ENCODE measurements at regions not wholly inside any gene's neighbourhood (a gene's known extent, or its start where the extent isn't known, plus 50 kb on each side); places are given as distances from the start of the nearest gene placed in this dataset.

GRCh38 chr14:31993521-31993951 is 83.6 kb upstream of the ARHGAP5 start:
- Histone ChIP-seq H3F3A (ENCODE audit: insufficient read depth) (no peaks in the 10 kb centered on the region), H2AFZ (ENCODE audit: low read depth, low read length, severe bottlenecking) (no peak overlapping the region), H3K4me3 (ENCODE audit: insufficient read depth, low read length, poor library complexity, severe bottlenecking) (no peak overlapping the region)

DNA sequence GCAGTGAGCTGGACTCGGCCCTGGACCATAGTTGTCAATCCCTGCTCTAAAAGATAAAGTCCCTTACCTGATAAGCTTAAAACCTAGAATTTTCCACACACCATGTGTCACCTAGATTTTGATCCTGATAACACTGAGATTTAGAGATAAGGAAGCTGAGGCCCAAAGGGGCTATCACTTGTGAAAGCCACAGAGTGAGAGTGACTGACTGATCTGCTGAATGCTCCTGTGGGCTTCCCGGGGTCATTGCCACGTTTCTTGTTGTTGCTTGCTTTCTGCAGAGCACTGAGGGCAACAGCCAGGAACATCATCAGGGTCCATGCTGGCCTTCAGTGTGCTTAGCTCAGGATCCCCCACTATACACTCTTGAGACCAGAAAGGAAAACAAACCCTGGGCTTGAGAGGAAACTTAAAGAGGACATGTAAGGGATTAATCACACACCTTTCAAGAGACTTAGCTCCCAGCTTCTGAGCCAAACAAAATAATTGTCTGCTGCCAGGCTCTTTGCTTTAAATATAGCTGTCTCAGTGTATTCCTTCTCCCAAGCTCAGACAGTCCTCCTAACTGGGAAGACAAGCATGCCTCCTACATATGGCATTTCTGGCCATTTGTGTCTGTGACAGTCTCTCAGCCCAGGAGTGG is 82.6 kb upstream of the ARHGAP5 start:
- TF ChIP-seq CTCF (IDR thresholded peaks at IDR 0.05; ENCODE audit: insufficient read depth, low read length, poor library complexity, severe bottlenecking): no peak
- TF ChIP-seq EZH2phosphoT487 (conservative IDR thresholded peaks at IDR 0.05; ENCODE audit: low read length): no peak
- Histone ChIP-seq H3K27me3 (ENCODE audit: low read length) (no peaks in the 10 kb centered on the region), H2AFZ (ENCODE audit: low read depth, low read length, severe bottlenecking) (no peak overlapping the region), H3K4me2 (ENCODE audit: low read depth, low read length, poor library complexity, severe bottlenecking) (no peak overlapping the region), H3K27ac (ENCODE audit: low read depth, low read length) (no peak overlapping the region), H3K36me3 (ENCODE audit: low read length) (no peaks in the 10 kb centered on the region), H3K9me2 (replicated peaks; ENCODE audit: insufficient read depth, low read length) (no peaks in the 10 kb centered on the region), H3F3A (ENCODE audit: insufficient read depth) (no peaks in the 10 kb centered on the region), H4K20me1 (ENCODE audit: low read depth, low read length) (no peaks in the 10 kb centered on the region), H3K4me3 (ENCODE audit: insufficient read depth, low read length, poor library complexity, severe bottlenecking) (no peak overlapping the region), H3K9ac (ENCODE audit: low read length) (no peak overlapping the region), H3K79me2 (ENCODE audit: insufficient read depth, low read length) (no peaks in the 10 kb centered on the region), H3K9me3 (ENCODE audit: insufficient read depth, low read length) (no peaks in the 10 kb centered on the region)

More at GRCh38 chr14:31993521-31993951, 83.6 kb upstream of the ARHGAP5 start:
- Histone ChIP-seq H3K27ac (ENCODE audit: low read depth, low read length) (no peak overlapping the region), H3K27me3 (ENCODE audit: low read length) (no peaks in the 10 kb centered on the region), H3K36me3 (ENCODE audit: low read length) (no peaks in the 10 kb centered on the region), H3K9me3 (ENCODE audit: insufficient read depth, low read length) (no peaks in the 10 kb centered on the region), H3K79me2 (ENCODE audit: insufficient read depth, low read length) (no peaks in the 10 kb centered on the region), H3K9ac (ENCODE audit: low read length) (no peak overlapping the region), H4K20me1 (ENCODE audit: low read depth, low read length) (no peaks in the 10 kb centered on the region), H3K9me2 (replicated peaks; ENCODE audit: insufficient read depth, low read length) (no peaks in the 10 kb centered on the region), H3K4me2 (ENCODE audit: low read depth, low read length, poor library complexity, severe bottlenecking) (no peak overlapping the region)
- no peak for TF ChIP-seq EZH2phosphoT487 (conservative IDR thresholded peaks at IDR 0.05; ENCODE audit: low read length)
- no peak for TF ChIP-seq CTCF (IDR thresholded peaks at IDR 0.05; ENCODE audit: insufficient read depth, low read length, poor library complexity, severe bottlenecking)

DNA sequence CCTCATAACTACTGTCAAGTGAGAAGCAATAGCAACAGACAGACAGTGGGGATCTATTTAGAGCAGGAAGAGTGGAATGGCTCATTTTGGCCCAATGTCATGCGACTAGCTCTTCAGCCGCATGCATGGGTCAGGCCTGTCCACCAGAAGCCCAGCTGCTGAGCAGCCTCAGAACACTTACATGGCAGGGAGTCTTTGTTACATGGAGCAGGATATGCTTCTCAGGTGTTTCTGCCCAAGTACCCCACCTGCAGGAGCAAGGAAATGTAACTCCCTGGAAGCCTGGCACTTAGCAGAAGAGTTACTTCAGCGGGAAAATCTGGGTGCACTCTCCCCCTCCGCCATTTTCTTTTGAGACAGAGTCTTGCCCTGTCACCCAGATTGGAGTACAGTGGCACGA is 73.5 kb upstream of the ARHGAP5 start:
- Histone ChIP-seq H2AFZ (ENCODE audit: low read depth, low read length, severe bottlenecking) (no peak overlapping the region), H3K9me2 (replicated peaks; ENCODE audit: insufficient read depth, low read length) (no peaks in the 10 kb centered on the region), H3K27ac (ENCODE audit: low read depth, low read length) (no peak overlapping the region), H3K36me3 (ENCODE audit: low read length) (no peaks in the 10 kb centered on the region), H3F3A (ENCODE audit: insufficient read depth) (no peaks in the 10 kb centered on the region), H3K9ac (ENCODE audit: low read length) (no peak overlapping the region), H3K9me3 (ENCODE audit: insufficient read depth, low read length) (no peaks in the 10 kb centered on the region), H3K4me3 (ENCODE audit: insufficient read depth, low read length, poor library complexity, severe bottlenecking) (no peak overlapping the region), H4K20me1 (ENCODE audit: low read depth, low read length) (no peaks in the 10 kb centered on the region), H3K27me3 (ENCODE audit: low read length) (no peaks in the 10 kb centered on the region), H3K4me2 (ENCODE audit: low read depth, low read length, poor library complexity, severe bottlenecking) (no peak overlapping the region), H3K79me2 (ENCODE audit: insufficient read depth, low read length) (no peaks in the 10 kb centered on the region)
- TF ChIP-seq CTCF (IDR thresholded peaks at IDR 0.05; ENCODE audit: insufficient read depth, low read length, poor library complexity, severe bottlenecking) (no peak), EZH2phosphoT487 (conservative IDR thresholded peaks at IDR 0.05; ENCODE audit: low read length) (no peak)

Data from SU-DHL-6 (cell line).